GM18858 (cell line): ENCODE measurements at regions not wholly inside any gene's neighbourhood (a gene's known extent, or its start where the extent isn't known, plus 50 kb on each side); places are given as distances from the start of the nearest gene placed in this dataset.
"Not testable (repeated sequence)": the region's sequence is repeated elsewhere in the genome, so short reads cannot be mapped to it uniquely, and the experiment has no call there.

Source experiments
- ATAC-seq: cut with Tn5 transposase; IDR thresholded peaks from one replicate; pipeline ENCODE4 v1.9.1; 2021; ENCODE audit not compliant: unreplicated experiment

- not testable (repeated sequence) for ATAC-seq
These were observed 105.6 kb upstream of the ZC3H12A start for GRCh38 chr1:37368665-37369315.

DNA sequence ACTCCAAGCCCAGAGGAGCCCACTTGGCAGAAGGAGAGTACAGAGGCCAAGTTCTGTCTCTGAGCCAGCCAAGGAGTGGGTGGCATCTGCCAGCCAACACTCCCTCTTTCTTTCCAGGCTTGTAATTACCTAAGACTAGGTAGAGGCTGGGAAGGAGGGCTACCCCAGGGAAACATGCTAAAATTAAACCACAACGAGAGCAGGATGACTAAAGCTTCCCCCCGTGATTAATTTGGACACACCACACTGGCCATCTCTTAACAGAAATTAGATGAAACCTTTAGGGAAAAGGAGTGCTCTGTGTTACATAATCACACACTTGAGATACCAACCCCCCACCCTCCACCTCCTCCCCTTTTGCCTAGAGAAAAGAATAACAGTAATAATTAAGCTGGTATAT, 102.1 kb upstream of the ZC3H12A start:
- ATAC-seq, result no peak

DNA sequence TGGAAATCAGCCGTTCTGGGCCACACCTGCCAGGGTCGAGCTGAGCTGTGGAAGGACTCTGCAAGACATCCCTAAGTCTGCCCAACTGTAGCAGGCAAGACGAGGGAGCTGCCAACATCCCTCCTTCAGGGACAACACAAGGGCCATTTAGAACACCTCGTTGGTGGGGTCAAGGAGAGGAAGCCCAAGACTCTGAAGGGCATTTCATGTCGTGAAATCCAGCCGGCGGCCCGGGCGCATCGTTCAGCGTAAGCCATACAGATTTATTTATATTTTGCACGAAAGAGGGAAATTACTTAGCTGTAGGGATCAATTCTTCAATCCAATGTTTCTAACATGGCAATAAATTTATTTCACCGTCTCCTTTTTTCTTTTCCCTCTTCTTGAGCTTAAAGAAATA, 101.7 kb upstream of the ZC3H12A start:
- no peak for ATAC-seq

DNA sequence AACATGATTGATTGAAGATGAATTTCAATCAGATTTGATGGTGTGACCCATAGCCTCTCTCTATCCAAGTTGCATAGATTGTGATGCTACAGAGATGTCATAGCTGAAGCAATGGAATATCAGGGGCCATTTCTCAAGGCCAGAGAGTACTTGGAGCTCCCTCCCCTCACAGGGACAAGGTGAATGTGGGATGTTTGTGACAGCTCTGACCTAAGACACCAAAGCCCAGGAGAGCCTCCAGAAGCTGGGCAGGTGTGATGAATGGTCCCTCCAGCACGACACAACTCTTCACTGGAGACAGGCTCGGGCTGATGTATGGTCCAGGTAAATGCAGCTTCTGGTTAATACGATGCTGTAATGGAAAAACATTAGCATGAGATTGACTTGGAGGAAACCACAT, 101.0 kb upstream of the ZC3H12A start:
- ATAC-seq, result no peak

- ATAC-seq, result not testable (repeated sequence)
These were observed 93.8 kb upstream of the ZC3H12A start for GRCh38 chr1:37380546-37380945.

DNA sequence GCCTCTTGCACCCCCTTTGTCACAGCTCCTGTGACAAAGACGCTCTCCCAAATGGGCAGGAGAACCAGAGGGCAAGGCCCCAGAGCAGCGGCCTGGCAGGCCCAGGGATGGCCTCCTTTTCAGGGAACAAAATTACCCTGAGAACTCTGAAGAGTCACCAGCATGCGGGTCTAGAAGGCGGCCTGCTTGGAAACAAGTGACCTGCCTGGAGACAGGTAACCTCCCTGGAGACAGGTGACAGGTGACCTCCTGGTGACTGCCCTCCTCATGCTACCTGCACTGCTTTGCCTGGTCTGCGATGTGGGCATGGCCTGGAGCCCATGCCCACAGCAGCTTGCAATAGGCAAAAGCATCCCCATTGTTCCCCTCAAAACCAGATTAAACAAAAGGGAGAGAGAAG, 86.5 kb upstream of the ZC3H12A start:
- no peak for ATAC-seq

DNA sequence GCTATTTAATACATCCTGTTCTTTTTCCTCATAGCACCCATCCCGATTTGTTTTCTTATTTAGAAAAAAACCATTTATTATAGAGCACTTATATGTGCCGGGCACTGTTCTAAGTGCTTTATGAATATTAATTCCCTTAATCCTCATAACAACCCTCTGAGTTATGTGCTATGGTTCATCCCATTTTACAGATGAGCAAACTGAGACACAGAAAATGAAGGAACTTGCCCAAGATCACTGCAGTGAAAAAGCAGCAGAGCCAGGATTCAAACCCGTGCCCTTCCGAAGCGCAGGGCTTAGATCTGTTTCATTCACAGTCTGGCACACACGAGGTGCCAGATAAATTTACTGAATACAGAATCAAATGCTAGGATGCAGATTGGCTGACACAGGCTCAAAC, 85.1 kb upstream of the ZC3H12A start:
- no peak for ATAC-seq

GRCh38 chr1:37391211-37392011, 83.0 kb upstream of the ZC3H12A start:
- ATAC-seq, result no peak

- no peak for ATAC-seq
These were observed 82.3 kb upstream of the ZC3H12A start for GRCh38 chr1:37392051-37392450.

GRCh38 chr1:37393173-37394120, 80.9 kb upstream of the ZC3H12A start:
- ATAC-seq, result no peak

DNA sequence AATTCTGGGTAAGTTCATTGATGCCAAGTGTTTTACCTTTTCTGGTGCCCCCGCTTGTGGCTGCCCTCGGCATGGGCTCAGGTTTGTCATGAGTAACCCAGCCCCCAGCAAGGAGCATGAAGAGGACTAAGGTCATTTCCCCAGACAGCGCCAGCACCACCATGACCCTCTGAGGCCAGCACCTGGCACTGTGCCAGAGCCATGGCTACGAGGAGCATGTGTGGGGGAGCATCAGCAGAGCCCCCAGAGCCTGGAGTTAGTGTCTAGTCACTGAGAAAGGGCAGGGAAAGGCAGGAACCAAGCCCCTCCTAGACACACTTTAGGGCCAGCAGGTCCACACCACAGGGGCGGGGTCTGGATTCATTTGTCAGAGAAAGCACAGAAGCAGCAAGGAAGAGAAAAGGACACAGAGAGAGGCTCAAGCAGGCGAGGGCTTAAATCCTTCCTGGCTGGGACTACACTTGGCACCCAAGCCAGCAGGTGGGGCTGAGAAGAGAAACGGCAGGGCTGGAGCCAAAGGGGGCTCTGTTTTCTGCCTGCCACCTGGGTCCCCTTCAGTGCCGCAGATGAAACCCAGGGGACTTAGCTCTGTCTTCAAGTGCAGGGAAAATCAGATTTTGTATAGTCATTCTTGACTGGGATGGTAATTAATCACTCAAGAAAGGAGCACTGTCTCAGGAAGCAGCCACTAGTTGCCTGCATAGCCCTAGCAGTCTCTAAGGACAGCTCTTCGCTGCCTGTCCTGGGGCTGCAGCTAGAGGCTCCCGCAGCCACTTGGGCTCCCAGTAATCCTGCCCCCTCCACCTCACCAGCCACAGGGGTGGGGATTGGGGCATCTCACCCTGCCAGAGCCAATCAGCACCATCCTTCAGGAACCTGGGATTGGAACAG, 79.6 kb upstream of the ZC3H12A start:
- ATAC-seq, result no peak

DNA sequence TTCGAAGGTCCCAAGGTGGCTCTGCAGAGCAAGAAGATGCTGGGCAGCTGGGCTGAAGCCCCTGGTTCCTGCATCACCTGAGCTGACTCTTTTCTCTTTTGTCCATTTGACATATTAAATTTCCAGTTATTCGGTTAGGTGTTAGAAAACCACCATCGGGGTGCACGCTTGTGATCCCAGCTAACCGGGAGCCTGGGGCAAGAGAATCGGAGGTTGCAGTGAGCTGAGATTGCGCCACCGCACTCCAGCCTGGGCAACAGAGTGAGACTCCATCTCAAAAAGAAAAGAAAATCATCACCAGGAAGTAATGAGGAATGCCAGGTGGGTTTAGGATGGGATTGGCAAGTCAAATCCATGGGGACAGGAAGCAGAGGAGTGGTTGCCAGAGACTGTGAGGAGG, 76.3 kb upstream of the ZC3H12A start:
- ATAC-seq, result no peak

- no peak for ATAC-seq
These were observed 75.2 kb upstream of the ZC3H12A start for GRCh38 chr1:37399205-37399604.

DNA sequence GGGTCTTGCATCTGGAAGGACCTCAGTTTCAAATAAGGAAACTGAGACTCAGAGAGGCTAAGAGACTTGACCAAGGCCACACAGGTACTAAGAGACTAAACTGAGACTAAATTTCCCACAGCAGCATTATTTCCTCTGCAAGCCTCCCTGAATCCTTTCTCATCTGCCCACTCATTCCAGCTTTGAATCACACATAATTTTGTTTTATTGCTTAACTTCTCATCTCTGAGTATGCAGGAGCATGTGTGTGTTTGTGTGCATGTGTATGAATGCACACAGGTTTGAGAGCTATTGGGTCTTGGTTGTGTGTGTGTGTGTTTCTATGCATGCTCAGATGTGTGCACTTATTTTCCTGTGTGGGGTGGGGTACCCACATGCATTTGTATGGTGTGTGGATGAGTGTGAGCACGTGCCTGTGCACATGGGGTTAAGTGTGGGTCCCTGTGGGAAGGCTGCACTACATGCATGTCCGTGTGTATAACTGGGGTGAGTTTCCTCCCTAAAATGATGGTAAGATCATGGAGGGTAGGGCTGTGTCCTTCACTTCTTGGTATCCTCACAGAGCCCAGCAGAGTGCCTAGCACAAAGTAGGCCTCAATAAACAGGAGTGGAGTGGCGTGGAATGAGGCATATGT, 74.4 kb upstream of the ZC3H12A start:
- ATAC-seq, result no peak

DNA sequence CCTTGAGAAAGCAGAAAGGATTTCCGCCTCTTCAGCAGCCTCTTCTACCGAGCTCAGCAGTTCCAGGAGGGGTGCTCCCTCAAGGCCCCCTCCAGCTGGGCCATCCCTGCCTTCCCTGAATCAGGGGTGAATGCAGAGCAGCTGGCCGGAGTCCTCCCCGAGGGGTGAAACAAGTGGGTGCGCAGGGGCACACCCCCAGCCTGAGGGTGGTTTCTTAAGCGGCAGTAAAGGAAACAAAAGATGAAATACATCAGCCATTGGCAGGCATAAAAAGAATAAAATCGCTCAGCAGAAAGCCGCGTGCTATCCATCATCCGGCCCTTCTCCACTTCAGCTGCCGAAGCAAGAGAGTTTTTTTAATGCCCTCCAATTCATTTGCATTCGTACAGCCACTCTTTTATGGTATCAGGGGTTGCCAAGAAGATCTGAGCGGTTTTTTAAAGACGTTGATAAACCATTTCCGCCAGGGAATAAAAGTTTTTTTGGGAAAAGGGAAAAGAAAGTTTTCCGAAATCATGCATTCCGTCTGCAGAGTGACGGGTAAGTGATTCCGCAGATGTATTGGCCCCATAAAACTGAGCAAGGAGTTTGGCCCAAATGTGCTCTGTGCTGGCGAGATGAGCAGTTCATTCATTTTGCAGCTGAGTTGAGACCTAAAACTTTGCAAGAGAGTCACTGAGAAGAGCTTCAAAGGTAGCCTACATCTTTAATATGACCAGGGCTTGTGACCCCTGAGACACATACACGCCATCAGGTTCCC, 73.7 kb upstream of the ZC3H12A start:
- no peak for ATAC-seq

DNA sequence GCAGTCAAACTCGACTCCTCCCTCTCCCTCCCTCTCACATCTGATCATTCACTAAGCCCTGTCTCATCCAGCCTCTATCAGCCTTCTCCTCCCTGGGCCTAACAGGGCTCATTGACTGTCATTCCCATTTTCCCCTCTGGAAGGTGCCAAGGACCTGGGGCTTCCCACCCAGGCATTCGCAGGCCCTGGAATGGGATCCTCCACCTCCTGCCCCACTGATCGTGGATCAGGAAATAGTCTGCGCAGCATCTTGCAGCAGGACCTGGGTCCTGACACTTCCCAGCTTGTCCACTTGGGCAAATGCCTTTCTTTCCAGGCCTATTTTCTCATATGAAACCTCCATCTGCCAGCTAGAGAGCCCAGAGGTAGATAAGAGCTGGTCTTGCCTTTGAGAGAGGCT, 71.2 kb upstream of the ZC3H12A start:
- no peak for ATAC-seq

DNA sequence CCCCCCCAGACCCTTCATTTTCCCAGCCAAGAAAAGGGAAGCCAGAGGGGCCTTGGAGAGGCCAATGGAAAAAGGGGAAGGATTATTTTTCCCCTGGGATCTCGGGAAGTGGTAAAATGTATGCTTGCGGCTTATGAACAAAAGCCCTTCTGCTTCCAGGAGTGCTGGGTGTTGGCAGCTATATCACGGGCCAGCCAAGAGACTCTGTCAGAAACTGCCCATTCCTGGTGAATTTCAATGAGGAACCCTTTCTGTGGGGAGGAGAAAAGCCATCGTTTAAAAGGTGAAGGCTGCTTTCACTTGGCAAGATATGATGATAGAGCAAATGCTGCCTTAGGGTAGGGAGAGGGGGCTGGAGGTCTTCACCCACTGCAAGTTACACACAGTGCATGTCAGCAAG, 69.7 kb upstream of the ZC3H12A start:
- no peak for ATAC-seq

- ATAC-seq, result no peak
These were observed 64.3 kb upstream of the ZC3H12A start for GRCh38 chr1:37410105-37410504.

DNA sequence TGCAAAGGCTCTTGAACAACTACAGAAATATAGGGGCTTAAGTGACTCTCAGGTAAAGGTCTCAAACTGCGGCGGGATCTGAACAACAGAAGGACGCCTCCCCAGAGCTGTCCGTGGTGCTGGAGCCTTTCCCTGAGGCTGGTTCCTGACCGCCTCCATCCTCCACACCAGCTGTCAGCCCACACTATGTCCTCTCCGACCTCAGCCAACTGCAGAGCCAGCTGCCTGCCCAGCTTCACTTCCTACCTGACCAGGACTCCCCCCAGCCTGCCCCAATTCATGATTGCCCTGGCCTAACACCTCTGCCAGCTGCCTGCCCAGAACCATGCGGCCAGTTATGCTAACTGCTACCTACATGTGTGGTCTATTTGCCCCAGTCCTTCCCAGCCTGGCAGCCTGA, 63.6 kb upstream of the ZC3H12A start:
- ATAC-seq, result no peak
